SK-N-SH treated with all-trans-retinoic acid at 6 μM for 48 hours (cell line): ENCODE measurements at regions not wholly inside any gene's neighbourhood (a gene's known extent, or its start where the extent isn't known, plus 50 kb on each side); places are given as distances from the start of the nearest gene placed in this dataset.

Source experiments
- ATAC-seq: fragments of 200-7000 bp; cut with Tn5 transposase; 3 replicates; pipeline ENCODE4 v1.9.1; 2020; ENCODE audit warnings: mild to moderate bottlenecking, moderate library complexity
- ARNTL ChIP-seq: fragments of 450-650 bp; formaldehyde crosslinking; IDR thresholded peaks from 2 replicates; pipeline ENCODE4 v1.5.0; 2020; ENCODE audit warnings: low read depth, mild to moderate bottlenecking, moderate library complexity, borderline replicate concordance
- CREB5 ChIP-seq: fragments of 250-450 bp; sonication (Bioruptor Pico); IDR thresholded peaks from 2 replicates; pipeline ENCODE4 v1.5.1; 2020; ENCODE audit warnings: low read depth, mild to moderate bottlenecking, moderate library complexity
- CSDC2 ChIP-seq: fragments of 250-450 bp; sonication (Bioruptor Pico); IDR thresholded peaks from 2 replicates; pipeline ENCODE4 v1.5.0; 2020; ENCODE audit warnings: mild to moderate bottlenecking, moderate library complexity
- CSRNP3 ChIP-seq: fragments of 250-450 bp; sonication (Bioruptor Pico); IDR thresholded peaks from 2 replicates; pipeline ENCODE4 v1.5.1; 2021; ENCODE audit warnings: mild to moderate bottlenecking, moderate library complexity
- ESRRG ChIP-seq: fragments of 250-450 bp; sonication (Bioruptor Pico); IDR thresholded peaks from 2 replicates; pipeline ENCODE4 v1.6.1; 2021; ENCODE audit warnings: mild to moderate bottlenecking
- GLIS3 ChIP-seq: fragments of 250-450 bp; sonication (Bioruptor Pico); IDR thresholded peaks from 2 replicates; pipeline ENCODE4 v1.5.0; 2020; ENCODE audit warnings: mild to moderate bottlenecking, moderate library complexity
- PPARA ChIP-seq: fragments of 250-450 bp; sonication (Bioruptor Pico); IDR thresholded peaks from 2 replicates; pipeline ENCODE4 v1.5.0; 2020; ENCODE audit warnings: mild to moderate bottlenecking, borderline replicate concordance
- RARB ChIP-seq: fragments of 250-450 bp; sonication (Bioruptor Pico); IDR thresholded peaks from 2 replicates; pipeline ENCODE4 v1.8.0; 2021; ENCODE audit warnings: mild to moderate bottlenecking, moderate library complexity
- SNAI2 ChIP-seq: fragments of 250-450 bp; sonication (Bioruptor Pico); IDR thresholded peaks from 2 replicates; pipeline ENCODE4 v1.5.0; 2020; ENCODE audit warnings: mild to moderate bottlenecking, moderate library complexity
- TCF4 ChIP-seq: fragments of 250-450 bp; sonication (Bioruptor Pico); IDR thresholded peaks from 2 replicates; pipeline ENCODE4 v1.8.0; 2021; ENCODE audit warnings: mild to moderate bottlenecking, moderate library complexity, borderline replicate concordance
- TOX ChIP-seq: fragments of 250-450 bp; sonication (Bioruptor Pico); IDR thresholded peaks from 2 replicates; pipeline ENCODE4 v1.8.0; 2021; ENCODE audit warnings: mild to moderate bottlenecking, moderate library complexity, borderline replicate concordance
- ZC3H10 ChIP-seq: fragments of 250-450 bp; sonication (Bioruptor Pico); IDR thresholded peaks from 2 replicates; pipeline ENCODE4 v1.5.1; 2021; ENCODE audit warnings: mild to moderate bottlenecking, moderate library complexity
- ZFP3 ChIP-seq: fragments of 250-450 bp; sonication (Bioruptor Pico); IDR thresholded peaks from 2 replicates; pipeline ENCODE4 v1.5.0; 2020; ENCODE audit warnings: mild to moderate bottlenecking, moderate library complexity
- ZFP30 ChIP-seq: fragments of 450-650 bp; formaldehyde crosslinking; IDR thresholded peaks from 2 replicates; pipeline ENCODE4 v1.5.0; 2022; ENCODE audit warnings: mild to moderate bottlenecking, moderate library complexity
- ZNF70 ChIP-seq: fragments of 450-650 bp; formaldehyde crosslinking; IDR thresholded peaks from 2 replicates; pipeline ENCODE4 v1.5.0; 2020; ENCODE audit warnings: mild to moderate bottlenecking, moderate library complexity
- ZNF8 ChIP-seq: fragments of 450-650 bp; formaldehyde crosslinking; IDR thresholded peaks from 2 replicates; pipeline ENCODE4 v1.5.0; 2020; ENCODE audit warnings: mild to moderate bottlenecking, moderate library complexity
- TF ChIP-seq, protein P1 (sequence below): fragments of 250-450 bp; sonication (Bioruptor Pico); IDR thresholded peaks from 2 replicates; pipeline ENCODE4 v1.8.0; 2020; ENCODE audit warnings: mild to moderate bottlenecking, moderate library complexity, borderline replicate concordance
- TF ChIP-seq, protein P2 (sequence below): fragments of 250-450 bp; sonication (Bioruptor Pico); IDR thresholded peaks from 2 replicates; pipeline ENCODE4 v1.8.0; 2021; ENCODE audit warnings: low read depth, mild to moderate bottlenecking, moderate library complexity, borderline replicate concordance
- TF ChIP-seq, protein P3 (sequence below): fragments of 250-450 bp; sonication (Bioruptor Pico); IDR thresholded peaks from 2 replicates; pipeline ENCODE4 v1.5.0; 2020; ENCODE audit warnings: mild to moderate bottlenecking, moderate library complexity

DNA sequence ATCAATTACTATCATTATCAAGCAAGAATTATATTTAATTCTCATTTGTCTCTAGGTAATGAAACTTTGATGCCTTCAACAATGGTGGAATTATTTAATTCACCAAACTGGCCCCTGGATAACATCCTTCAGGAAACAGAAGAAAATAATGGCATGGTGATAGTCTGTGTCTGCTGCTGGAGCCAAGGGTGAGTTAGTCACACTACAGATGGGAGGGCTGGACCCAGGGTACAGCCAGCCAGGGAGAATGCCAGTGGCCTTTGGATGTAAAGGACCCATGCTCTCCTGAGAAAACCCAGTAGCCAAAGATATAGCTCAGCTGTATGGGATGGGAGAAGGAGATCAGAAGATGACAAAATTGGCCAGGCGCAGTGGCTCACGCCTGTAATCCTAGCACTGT, 60.0 kb upstream of the CNKSR3 start:
- TF ChIP-seq, protein P1, sequence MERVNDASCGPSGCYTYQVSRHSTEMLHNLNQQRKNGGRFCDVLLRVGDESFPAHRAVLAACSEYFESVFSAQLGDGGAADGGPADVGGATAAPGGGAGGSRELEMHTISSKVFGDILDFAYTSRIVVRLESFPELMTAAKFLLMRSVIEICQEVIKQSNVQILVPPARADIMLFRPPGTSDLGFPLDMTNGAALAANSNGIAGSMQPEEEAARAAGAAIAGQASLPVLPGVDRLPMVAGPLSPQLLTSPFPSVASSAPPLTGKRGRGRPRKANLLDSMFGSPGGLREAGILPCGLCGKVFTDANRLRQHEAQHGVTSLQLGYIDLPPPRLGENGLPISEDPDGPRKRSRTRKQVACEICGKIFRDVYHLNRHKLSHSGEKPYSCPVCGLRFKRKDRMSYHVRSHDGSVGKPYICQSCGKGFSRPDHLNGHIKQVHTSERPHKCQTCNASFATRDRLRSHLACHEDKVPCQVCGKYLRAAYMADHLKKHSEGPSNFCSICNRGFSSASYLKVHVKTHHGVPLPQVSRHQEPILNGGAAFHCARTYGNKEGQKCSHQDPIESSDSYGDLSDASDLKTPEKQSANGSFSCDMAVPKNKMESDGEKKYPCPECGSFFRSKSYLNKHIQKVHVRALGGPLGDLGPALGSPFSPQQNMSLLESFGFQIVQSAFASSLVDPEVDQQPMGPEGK, result no peak
- no peak for ATAC-seq

- no peak for ATAC-seq
- TF ChIP-seq ZFP30 (CRISPR knock-in tag), result no peak
- no peak for TF ChIP-seq TOX (CRISPR knock-in tag)
- no peak for TF ChIP-seq ZNF70 (CRISPR knock-in tag)
- TF ChIP-seq ZNF8 (CRISPR knock-in tag), result no peak
- TF ChIP-seq ARNTL, result no peak
- no peak for TF ChIP-seq SNAI2
- TF ChIP-seq, protein P1, result no peak
- TF ChIP-seq, protein P2, sequence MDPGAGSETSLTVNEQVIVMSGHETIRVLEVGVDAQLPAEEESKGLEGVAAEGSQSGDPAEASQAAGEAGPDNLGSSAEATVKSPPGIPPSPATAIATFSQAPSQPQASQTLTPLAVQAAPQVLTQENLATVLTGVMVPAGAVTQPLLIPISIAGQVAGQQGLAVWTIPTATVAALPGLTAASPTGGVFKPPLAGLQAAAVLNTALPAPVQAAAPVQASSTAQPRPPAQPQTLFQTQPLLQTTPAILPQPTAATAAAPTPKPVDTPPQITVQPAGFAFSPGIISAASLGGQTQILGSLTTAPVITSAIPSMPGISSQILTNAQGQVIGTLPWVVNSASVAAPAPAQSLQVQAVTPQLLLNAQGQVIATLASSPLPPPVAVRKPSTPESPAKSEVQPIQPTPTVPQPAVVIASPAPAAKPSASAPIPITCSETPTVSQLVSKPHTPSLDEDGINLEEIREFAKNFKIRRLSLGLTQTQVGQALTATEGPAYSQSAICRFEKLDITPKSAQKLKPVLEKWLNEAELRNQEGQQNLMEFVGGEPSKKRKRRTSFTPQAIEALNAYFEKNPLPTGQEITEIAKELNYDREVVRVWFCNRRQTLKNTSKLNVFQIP (CRISPR knock-in tag), result no peak
- no peak for TF ChIP-seq ZC3H10 (CRISPR knock-in tag)
- TF ChIP-seq, protein P3, sequence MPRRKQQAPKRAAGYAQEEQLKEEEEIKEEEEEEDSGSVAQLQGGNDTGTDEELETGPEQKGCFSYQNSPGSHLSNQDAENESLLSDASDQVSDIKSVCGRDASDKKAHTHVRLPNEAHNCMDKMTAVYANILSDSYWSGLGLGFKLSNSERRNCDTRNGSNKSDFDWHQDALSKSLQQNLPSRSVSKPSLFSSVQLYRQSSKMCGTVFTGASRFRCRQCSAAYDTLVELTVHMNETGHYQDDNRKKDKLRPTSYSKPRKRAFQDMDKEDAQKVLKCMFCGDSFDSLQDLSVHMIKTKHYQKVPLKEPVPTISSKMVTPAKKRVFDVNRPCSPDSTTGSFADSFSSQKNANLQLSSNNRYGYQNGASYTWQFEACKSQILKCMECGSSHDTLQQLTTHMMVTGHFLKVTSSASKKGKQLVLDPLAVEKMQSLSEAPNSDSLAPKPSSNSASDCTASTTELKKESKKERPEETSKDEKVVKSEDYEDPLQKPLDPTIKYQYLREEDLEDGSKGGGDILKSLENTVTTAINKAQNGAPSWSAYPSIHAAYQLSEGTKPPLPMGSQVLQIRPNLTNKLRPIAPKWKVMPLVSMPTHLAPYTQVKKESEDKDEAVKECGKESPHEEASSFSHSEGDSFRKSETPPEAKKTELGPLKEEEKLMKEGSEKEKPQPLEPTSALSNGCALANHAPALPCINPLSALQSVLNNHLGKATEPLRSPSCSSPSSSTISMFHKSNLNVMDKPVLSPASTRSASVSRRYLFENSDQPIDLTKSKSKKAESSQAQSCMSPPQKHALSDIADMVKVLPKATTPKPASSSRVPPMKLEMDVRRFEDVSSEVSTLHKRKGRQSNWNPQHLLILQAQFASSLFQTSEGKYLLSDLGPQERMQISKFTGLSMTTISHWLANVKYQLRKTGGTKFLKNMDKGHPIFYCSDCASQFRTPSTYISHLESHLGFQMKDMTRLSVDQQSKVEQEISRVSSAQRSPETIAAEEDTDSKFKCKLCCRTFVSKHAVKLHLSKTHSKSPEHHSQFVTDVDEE, result no peak
- no peak for TF ChIP-seq RARB (CRISPR knock-in tag)
- TF ChIP-seq PPARA (CRISPR knock-in tag), result no peak
- TF ChIP-seq CSRNP3 (CRISPR knock-in tag), result no peak
- no peak for TF ChIP-seq GLIS3 (CRISPR knock-in tag)
- TF ChIP-seq ESRRG, result no peak
These were observed 62.1 kb upstream of the CNKSR3 start for GRCh38 chr6:154572556-154572955.

GRCh38 chr6:154578004-154578559, 67.6 kb upstream of the CNKSR3 start:
- TF ChIP-seq ESRRG, result no peak
- TF ChIP-seq, protein P2 (CRISPR knock-in tag), result no peak
- no peak for TF ChIP-seq SNAI2
- no peak for TF ChIP-seq CSDC2 (CRISPR knock-in tag)
- no peak for TF ChIP-seq TCF4
- TF ChIP-seq ZFP3 (CRISPR knock-in tag), result no peak
- TF ChIP-seq CREB5 (CRISPR knock-in tag), result no peak
- TF ChIP-seq, protein P3, result no peak
- TF ChIP-seq PPARA (CRISPR knock-in tag), result no peak
- TF ChIP-seq ZNF70 (CRISPR knock-in tag), result no peak
- TF ChIP-seq RARB (CRISPR knock-in tag), result no peak
- ATAC-seq, result no peak
